ENCODE measurements at regions not wholly inside any gene's neighbourhood (a gene's known extent, or its start where the extent isn't known, plus 50 kb on each side); places are given as distances from the start of the nearest gene placed in this dataset.
"Not testable (repeated sequence)": the region's sequence is repeated elsewhere in the genome, so short reads cannot be mapped to it uniquely, and the experiment has no call there.

DNA sequence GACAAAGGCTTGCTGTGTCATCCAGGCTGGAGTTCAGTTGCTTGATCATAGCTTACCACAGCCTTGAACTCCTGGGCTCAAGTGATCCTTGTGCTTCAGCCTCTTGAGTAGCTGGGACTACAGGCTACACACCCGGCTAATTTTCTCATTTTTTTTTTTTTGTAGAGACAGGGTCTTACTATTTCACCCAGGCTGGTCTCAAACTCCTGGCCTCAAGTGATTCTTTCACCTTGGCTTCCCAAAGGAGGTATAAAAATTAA lies 178.0 kb downstream of the MTCL1 start:
- ATAC-seq (no peak), DNase-seq (ENCODE audit: low spot score) (no peak), FAIRE-seq (no peak)
- no peaks in the 10 kb centered on the region for H3K79me2 ChIP-seq (ENCODE audit: insufficient read depth, low read length)
- ChIA-PET CTCF (ENCODE audit: low intra/inter-chr PET ratio, low total read pairs) (interaction anchor here (2.8 kb wide), 1 partner anchor 99 kb away, joined by 8 read pairs; no protein-coding TSS in a partner anchor), POLR2A (no interaction called here)
- no TSS peak for BruUV-seq (replicated peaks)
- intact Hi-C loops (cut with micrococcal nuclease; ENCODE audit: unreplicated experiment) (loop anchor here (5.0 kb wide), 1 partner anchor 186 kb away; no protein-coding TSS in a partner anchor), in situ Hi-C loops (cut with HindIII; ENCODE audit: extremely low pct_ligation_motif_present, low pct_unique_long_range_greater_than_20kb) (loop anchor here (5.0 kb wide), 1 partner anchor 99 kb away; no protein-coding TSS in a partner anchor)
- no peak overlapping the region for H3K4me3 ChIP-seq (replicated peaks in 1 of 3; ENCODE audit: insufficient read depth in 1 of 3, low read depth in 2 of 3, low read length in 3 of 3)
- H4K20me1 ChIP-seq (ENCODE audit: insufficient read depth, low read length): no peaks in the 10 kb centered on the region
- no peak for TF ChIP-seq ZNF670 (CRISPR knock-in tag; IDR thresholded peaks at IDR 0.05; ENCODE audit: borderline replicate concordance)
- TF ChIP-seq XBP1 (CRISPR knock-in tag; IDR thresholded peaks at IDR 0.05): no peak
- TF ChIP-seq, protein P1, sequence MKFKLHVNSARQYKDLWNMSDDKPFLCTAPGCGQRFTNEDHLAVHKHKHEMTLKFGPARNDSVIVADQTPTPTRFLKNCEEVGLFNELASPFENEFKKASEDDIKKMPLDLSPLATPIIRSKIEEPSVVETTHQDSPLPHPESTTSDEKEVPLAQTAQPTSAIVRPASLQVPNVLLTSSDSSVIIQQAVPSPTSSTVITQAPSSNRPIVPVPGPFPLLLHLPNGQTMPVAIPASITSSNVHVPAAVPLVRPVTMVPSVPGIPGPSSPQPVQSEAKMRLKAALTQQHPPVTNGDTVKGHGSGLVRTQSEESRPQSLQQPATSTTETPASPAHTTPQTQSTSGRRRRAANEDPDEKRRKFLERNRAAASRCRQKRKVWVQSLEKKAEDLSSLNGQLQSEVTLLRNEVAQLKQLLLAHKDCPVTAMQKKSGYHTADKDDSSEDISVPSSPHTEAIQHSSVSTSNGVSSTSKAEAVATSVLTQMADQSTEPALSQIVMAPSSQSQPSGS (CRISPR knock-in tag; IDR thresholded peaks at IDR 0.05): no peak
- no peaks in the 10 kb centered on the region for H3K9me3 ChIP-seq (ENCODE audit: low read length)
- WGBS (ENCODE audit: low lambda C conversion rate): 0% methylated on average over 1 of the region's 1 CpG
- no peak overlapping the region for H3K9ac ChIP-seq (ENCODE audit: insufficient read depth, low read depth, low read length)
- no peaks in the 10 kb centered on the region; a peak in 1 of 5 replicates for H3K27me3 ChIP-seq (ENCODE audit: control insufficient read depth in 1 of 2, insufficient read depth in 2 of 2, low read length in 2 of 2)
- no peak overlapping the region for H3K27ac ChIP-seq (ENCODE audit: extremely low read length, insufficient read depth, low read length)
- H3K36me3 ChIP-seq (replicated peaks in 1 of 2; ENCODE audit: control insufficient read depth in 1 of 2, insufficient read depth in 2 of 2, low read length in 2 of 2): no peaks in the 10 kb centered on the region
- no peak overlapping the region for H3K4me2 ChIP-seq (ENCODE audit: low read depth, low read length)
- no peaks in the 10 kb centered on the region for H3K4me1 ChIP-seq (ENCODE audit: insufficient read depth, low read length)
- no peak overlapping the region for H2AFZ ChIP-seq (ENCODE audit: low read length)

DNA sequence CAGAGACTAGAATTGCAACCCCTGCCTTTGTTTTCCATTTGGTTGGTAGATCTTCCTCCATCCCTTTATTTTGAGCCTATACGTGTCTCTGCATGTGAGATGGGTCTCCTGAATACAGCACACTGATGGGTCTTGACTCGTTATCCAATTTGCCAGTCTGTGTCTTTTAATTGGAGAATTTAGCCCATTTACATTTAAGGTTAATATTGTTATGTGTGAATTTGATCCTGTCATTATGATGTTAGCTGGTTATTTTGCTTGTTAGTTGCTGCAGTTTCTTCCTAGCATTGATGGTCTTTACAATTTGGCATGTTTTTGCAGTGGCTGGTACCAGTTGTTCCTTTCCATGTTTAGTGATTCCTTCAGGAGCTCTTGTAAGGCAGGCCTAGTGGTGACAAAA lies 182.5 kb downstream of the MTCL1 start:
- in situ Hi-C loops (cut with HindIII; ENCODE audit: extremely low pct_ligation_motif_present, low pct_unique_long_range_greater_than_20kb); DNase-seq (ENCODE audit: low spot score); H3K36me3 ChIP-seq (replicated peaks in 1 of 2; ENCODE audit: control insufficient read depth in 1 of 2, insufficient read depth in 2 of 2, low read length in 2 of 2); H3K9me3 ChIP-seq (ENCODE audit: low read length); intact Hi-C loops (cut with micrococcal nuclease; ENCODE audit: unreplicated experiment); H3K27me3 ChIP-seq (ENCODE audit: control insufficient read depth in 1 of 2, insufficient read depth in 2 of 2, low read length in 2 of 2); H4K20me1 ChIP-seq (ENCODE audit: insufficient read depth, low read length); H3K79me2 ChIP-seq (ENCODE audit: insufficient read depth, low read length); POLR2A ChIA-PET; H3K27ac ChIP-seq (ENCODE audit: extremely low read length, insufficient read depth, low read length); H3K4me1 ChIP-seq (ENCODE audit: insufficient read depth, low read length); H3K4me3 ChIP-seq (replicated peaks in 1 of 3; ENCODE audit: insufficient read depth in 1 of 3, low read depth in 2 of 3, low read length in 3 of 3); ATAC-seq; CTCF ChIA-PET (ENCODE audit: low intra/inter-chr PET ratio, low total read pairs); BruUV-seq (replicated peaks); FAIRE-seq; H3K9ac ChIP-seq (ENCODE audit: insufficient read depth, low read depth, low read length); H3K4me2 ChIP-seq (ENCODE audit: low read depth, low read length); H2AFZ ChIP-seq (ENCODE audit: low read length): not testable (repeated sequence)
- 15% methylated on average over 2 of the region's 2 CpGs for WGBS (ENCODE audit: low lambda C conversion rate)
